GM23338 (cell line): ENCODE measurements at regions not wholly inside any gene's neighbourhood (a gene's known extent, or its start where the extent isn't known, plus 50 kb on each side); places are given as distances from the start of the nearest gene placed in this dataset.

ENCODE experiments used
- ATAC-seq: fragments of 200-7000 bp; cut with Tn5 transposase; 3 replicates; pipeline ENCODE4 v1.9.1; 2020
- DNase-seq: peaks from one replicate; pipeline ENCODE4 v3.0.0-alpha.2; 2015; ENCODE audit warnings: low spot score
- H2AFZ ChIP-seq: fragments of 200-600 bp; sonication (generic); 2 replicates; pipeline ENCODE4 v1.8.0; 2016; ENCODE audit warnings: antibody characterized with exemption, mild to moderate bottlenecking, moderate library complexity
- H3F3A ChIP-seq: fragments of 200-600 bp; sonication (generic); replicated peaks from 2 replicates; pipeline ENCODE4 v1.8.0; 2017; ENCODE audit warnings: antibody characterized with exemption, mixed run types, low read depth
- H3K27ac ChIP-seq: fragments of 200-600 bp; sonication (generic); 2 replicates; pipeline ENCODE4 v1.6.1; 2016; ENCODE audit warnings: low read depth
- H3K27me3 ChIP-seq: fragments of 200-600 bp; sonication (generic); 2 replicates; pipeline ENCODE4 v1.8.0; 2016; ENCODE audit warnings: mild to moderate bottlenecking, mixed run types, moderate library complexity; ENCODE audit not compliant: insufficient read depth
- H3K36me3 ChIP-seq: fragments of 200-600 bp; sonication (generic); 2 replicates; pipeline ENCODE4 v1.8.0; 2016; ENCODE audit warnings: mild to moderate bottlenecking; ENCODE audit not compliant: insufficient read depth
- H3K4me1 ChIP-seq: fragments of 200-600 bp; sonication (generic); 2 replicates; pipeline ENCODE4 v1.8.0; 2016; ENCODE audit warnings: mild to moderate bottlenecking, moderate library complexity; ENCODE audit not compliant: insufficient read depth
- H3K4me2 ChIP-seq: fragments of 200-600 bp; sonication (generic); 2 replicates; pipeline ENCODE4 v1.7.1; 2017; ENCODE audit warnings: mixed run types
- H3K4me3 ChIP-seq: fragments of 200-600 bp; sonication (generic); 2 replicates; pipeline ENCODE4 v1.6.1; 2016; ENCODE audit warnings: mixed run types
- H3K79me2 ChIP-seq: fragments of 200-600 bp; sonication (generic); replicated peaks from 2 replicates; pipeline ENCODE4 v1.8.0; 2017; ENCODE audit warnings: mild to moderate bottlenecking; ENCODE audit not compliant: insufficient read depth
- H3K9me2 ChIP-seq: fragments of 200-600 bp; sonication (generic); 2 replicates; pipeline ENCODE4 v1.8.0; 2017; ENCODE audit not compliant: insufficient read depth
- H4K20me1 ChIP-seq: fragments of 200-600 bp; sonication (generic); replicated peaks from 2 replicates; pipeline ENCODE4 v1.8.0; 2017; ENCODE audit warnings: mild to moderate bottlenecking; ENCODE audit not compliant: insufficient read depth
- H3K27ac Mint-ChIP-seq: 2 replicates; pipeline ENCODE4 v1.8.0; 2020; ENCODE audit warnings: inconsistent platforms, mild to moderate bottlenecking, moderate library complexity, mixed read lengths
- H3K27me3 Mint-ChIP-seq: 3 replicates; pipeline ENCODE4 v1.8.0; 2022; ENCODE audit warnings: low read depth, mild to moderate bottlenecking, moderate library complexity, mixed read lengths, inconsistent platforms; ENCODE audit not compliant: insufficient read depth, poor library complexity
- H3K36me3 Mint-ChIP-seq: 3 replicates; pipeline ENCODE4 v1.8.0; 2021; ENCODE audit warnings: low read depth, mild to moderate bottlenecking, inconsistent platforms, moderate library complexity, mixed read lengths
- H3K4me1 Mint-ChIP-seq: 3 replicates; pipeline ENCODE4 v1.8.0; 2020; ENCODE audit warnings: mild to moderate bottlenecking, inconsistent platforms, mixed read lengths
- H3K4me3 Mint-ChIP-seq: 3 replicates; pipeline ENCODE4 v1.8.0; 2021; ENCODE audit warnings: moderate library complexity, mild to moderate bottlenecking, inconsistent platforms, mixed read lengths
- H3K9me3 Mint-ChIP-seq: 3 replicates; pipeline ENCODE4 v1.8.0; 2020; ENCODE audit warnings: moderate library complexity, mild to moderate bottlenecking, inconsistent platforms, mixed read lengths
- CREB1 ChIP-seq: fragments of 250-450 bp; sonication (Bioruptor Pico); IDR thresholded peaks from 2 replicates; pipeline ENCODE4 v1.5.0; 2020; ENCODE audit warnings: low read depth, mild to moderate bottlenecking, moderate library complexity
- EZH2phosphoT487 ChIP-seq: fragments of 200-600 bp; sonication (generic); IDR thresholded peaks from one replicate; pipeline ENCODE4 v1.8.1; 2018; ENCODE audit warnings: antibody characterized with exemption; ENCODE audit not compliant: unreplicated experiment
- JUNB ChIP-seq: IDR thresholded peaks from one replicate; pipeline ENCODE4 v1.6.1; 2016; ENCODE audit warnings: antibody characterized with exemption; ENCODE audit not compliant: unreplicated experiment
- NANOG ChIP-seq: IDR thresholded peaks from 2 replicates; pipeline ENCODE4 v1.6.1; 2016; ENCODE audit warnings: antibody characterized with exemption, borderline replicate concordance
- POLR2AphosphoS5 ChIP-seq: IDR thresholded peaks from 2 replicates; pipeline ENCODE4 v1.6.1; 2016; ENCODE audit warnings: antibody characterized with exemption, low read depth
- STAT1 ChIP-seq: IDR thresholded peaks from one replicate; pipeline ENCODE4 v1.6.1; 2016; ENCODE audit warnings: antibody characterized with exemption; ENCODE audit not compliant: unreplicated experiment
- ZNF114 ChIP-seq: fragments of 250-450 bp; sonication (Bioruptor Pico); IDR thresholded peaks from 2 replicates; pipeline ENCODE4 v1.5.0; 2020; ENCODE audit warnings: mild to moderate bottlenecking, moderate library complexity
- ZNF331 ChIP-seq: fragments of 250-450 bp; sonication (Bioruptor Pico); IDR thresholded peaks from 2 replicates; pipeline ENCODE4 v1.5.0; 2020; ENCODE audit warnings: low read depth, mild to moderate bottlenecking, moderate library complexity
- TF ChIP-seq, protein P1 (sequence below): fragments of 250-450 bp; sonication (Bioruptor Pico); IDR thresholded peaks from 2 replicates; pipeline ENCODE4 v1.5.0; 2020; ENCODE audit warnings: mild to moderate bottlenecking, moderate library complexity
- TF ChIP-seq, protein P2 (sequence below): IDR thresholded peaks from one replicate; pipeline ENCODE4 v1.6.1; 2018; ENCODE audit warnings: antibody characterized with exemption; ENCODE audit not compliant: unreplicated experiment

DNA sequence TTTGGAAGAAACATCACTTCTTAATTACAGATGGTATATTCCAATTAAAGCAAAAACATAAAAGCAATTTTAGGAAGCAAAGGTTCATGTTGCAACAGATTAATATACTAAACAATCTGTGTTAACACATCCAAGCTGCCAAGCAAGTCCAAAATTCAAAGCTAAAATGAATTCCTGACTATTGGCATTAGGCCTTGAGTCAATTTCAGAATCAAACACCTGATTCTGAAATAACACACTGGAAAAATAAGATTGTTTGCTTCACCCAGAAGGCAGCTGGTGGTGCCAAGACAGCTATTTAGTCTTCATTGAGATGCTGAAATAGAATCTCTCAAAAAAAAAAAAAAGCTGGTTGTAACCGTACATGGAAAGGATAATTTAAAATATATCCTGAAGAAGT lies 465.6 kb downstream of the SOCS6 start (continued):
- TF ChIP-seq, protein P1, sequence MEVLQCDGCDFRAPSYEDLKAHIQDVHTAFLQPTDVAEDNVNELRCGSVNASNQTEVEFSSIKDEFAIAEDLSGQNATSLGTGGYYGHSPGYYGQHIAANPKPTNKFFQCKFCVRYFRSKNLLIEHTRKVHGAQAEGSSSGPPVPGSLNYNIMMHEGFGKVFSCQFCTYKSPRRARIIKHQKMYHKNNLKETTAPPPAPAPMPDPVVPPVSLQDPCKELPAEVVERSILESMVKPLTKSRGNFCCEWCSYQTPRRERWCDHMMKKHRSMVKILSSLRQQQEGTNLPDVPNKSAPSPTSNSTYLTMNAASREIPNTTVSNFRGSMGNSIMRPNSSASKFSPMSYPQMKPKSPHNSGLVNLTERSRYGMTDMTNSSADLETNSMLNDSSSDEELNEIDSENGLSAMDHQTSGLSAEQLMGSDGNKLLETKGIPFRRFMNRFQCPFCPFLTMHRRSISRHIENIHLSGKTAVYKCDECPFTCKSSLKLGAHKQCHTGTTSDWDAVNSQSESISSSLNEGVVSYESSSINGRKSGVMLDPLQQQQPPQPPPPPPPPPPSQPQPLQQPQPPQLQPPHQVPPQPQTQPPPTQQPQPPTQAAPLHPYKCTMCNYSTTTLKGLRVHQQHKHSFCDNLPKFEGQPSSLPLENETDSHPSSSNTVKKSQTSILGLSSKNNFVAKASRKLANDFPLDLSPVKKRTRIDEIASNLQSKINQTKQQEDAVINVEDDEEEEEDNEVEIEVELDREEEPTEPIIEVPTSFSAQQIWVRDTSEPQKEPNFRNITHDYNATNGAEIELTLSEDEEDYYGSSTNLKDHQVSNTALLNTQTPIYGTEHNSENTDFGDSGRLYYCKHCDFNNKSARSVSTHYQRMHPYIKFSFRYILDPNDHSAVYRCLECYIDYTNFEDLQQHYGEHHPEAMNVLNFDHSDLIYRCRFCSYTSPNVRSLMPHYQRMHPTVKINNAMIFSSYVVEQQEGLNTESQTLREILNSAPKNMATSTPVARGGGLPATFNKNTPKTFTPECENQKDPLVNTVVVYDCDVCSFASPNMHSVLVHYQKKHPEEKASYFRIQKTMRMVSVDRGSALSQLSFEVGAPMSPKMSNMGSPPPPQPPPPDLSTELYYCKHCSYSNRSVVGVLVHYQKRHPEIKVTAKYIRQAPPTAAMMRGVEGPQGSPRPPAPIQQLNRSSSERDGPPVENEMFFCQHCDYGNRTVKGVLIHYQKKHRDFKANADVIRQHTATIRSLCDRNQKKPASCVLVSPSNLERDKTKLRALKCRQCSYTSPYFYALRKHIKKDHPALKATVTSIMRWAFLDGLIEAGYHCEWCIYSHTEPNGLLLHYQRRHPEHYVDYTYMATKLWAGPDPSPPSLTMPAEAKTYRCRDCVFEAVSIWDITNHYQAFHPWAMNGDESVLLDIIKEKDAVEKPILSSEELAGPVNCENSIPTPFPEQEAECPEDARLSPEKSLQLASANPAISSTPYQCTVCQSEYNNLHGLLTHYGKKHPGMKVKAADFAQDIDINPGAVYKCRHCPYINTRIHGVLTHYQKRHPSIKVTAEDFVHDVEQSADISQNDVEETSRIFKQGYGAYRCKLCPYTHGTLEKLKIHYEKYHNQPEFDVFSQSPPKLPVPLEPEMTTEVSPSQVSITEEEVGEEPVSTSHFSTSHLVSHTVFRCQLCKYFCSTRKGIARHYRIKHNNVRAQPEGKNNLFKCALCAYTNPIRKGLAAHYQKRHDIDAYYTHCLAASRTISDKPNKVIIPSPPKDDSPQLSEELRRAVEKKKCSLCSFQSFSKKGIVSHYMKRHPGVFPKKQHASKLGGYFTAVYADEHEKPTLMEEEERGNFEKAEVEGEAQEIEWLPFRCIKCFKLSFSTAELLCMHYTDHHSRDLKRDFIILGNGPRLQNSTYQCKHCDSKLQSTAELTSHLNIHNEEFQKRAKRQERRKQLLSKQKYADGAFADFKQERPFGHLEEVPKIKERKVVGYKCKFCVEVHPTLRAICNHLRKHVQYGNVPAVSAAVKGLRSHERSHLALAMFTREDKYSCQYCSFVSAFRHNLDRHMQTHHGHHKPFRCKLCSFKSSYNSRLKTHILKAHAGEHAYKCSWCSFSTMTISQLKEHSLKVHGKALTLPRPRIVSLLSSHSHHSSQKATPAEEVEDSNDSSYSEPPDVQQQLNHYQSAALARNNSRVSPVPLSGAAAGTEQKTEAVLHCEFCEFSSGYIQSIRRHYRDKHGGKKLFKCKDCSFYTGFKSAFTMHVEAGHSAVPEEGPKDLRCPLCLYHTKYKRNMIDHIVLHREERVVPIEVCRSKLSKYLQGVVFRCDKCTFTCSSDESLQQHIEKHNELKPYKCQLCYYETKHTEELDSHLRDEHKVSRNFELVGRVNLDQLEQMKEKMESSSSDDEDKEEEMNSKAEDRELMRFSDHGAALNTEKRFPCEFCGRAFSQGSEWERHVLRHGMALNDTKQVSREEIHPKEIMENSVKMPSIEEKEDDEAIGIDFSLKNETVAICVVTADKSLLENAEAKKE (CRISPR knock-in tag): no peak
- TF ChIP-seq NANOG (no peak), JUNB (no peak), ZNF114 (no peak)

DNA sequence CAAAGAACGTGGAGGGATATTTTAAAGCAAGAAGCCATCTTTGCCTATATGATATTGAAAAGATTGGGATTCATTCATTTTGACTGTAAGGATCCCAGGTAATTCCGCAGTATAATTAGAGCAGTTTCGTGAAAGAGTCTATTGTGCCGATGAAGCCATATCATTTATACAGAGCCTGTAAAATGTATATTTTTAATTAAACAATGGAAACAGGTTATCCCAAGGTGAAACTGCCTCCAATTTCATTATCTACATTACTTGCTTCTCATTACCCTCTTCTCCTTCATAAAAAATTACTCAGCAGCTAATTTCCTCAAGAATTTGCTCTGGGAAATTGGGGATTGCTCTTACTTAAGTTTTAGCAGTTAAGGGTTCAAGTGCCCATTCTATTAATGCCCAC lies 444.1 kb downstream of the SOCS6 start:
- H3K36me3 ChIP-seq: peaks cover 6% of the 10 kb centered on the region; the same call in 1 of the 2 replicates
- no peaks in the 10 kb centered on the region for H3K79me2 ChIP-seq
- DNase-seq: no peak
- H2AFZ ChIP-seq: no peak overlapping the region
- no peaks in the 10 kb centered on the region for H3K27me3 ChIP-seq
- Mint-ChIP-seq H3K36me3 (peaks cover 22% of the 10 kb centered on the region), H3K27me3 (no peaks in the 10 kb centered on the region), H3K4me1 (no peaks in the 10 kb centered on the region), H3K9me3 (peaks cover 90% of the 10 kb centered on the region), H3K4me3 (no peak overlapping the region), H3K27ac (no peak overlapping the region)
- no peak for ATAC-seq
- no peaks in the 10 kb centered on the region for H3K9me2 ChIP-seq
- no peaks in the 10 kb centered on the region for H4K20me1 ChIP-seq
- H3K4me1 ChIP-seq: no peaks in the 10 kb centered on the region
- no peak overlapping the region for H3K4me3 ChIP-seq
- no peaks in the 10 kb centered on the region for H3F3A ChIP-seq
- no peak overlapping the region for H3K4me2 ChIP-seq
- no peak overlapping the region for H3K27ac ChIP-seq
- TF ChIP-seq ZNF331 (CRISPR knock-in tag) (no peak), EZH2phosphoT487 (no peak), ZNF114 (no peak), JUNB (no peak), STAT1 (no peak), POLR2AphosphoS5 (no peak), CREB1 (CRISPR knock-in tag) (no peak)
- TF ChIP-seq, protein P2, sequence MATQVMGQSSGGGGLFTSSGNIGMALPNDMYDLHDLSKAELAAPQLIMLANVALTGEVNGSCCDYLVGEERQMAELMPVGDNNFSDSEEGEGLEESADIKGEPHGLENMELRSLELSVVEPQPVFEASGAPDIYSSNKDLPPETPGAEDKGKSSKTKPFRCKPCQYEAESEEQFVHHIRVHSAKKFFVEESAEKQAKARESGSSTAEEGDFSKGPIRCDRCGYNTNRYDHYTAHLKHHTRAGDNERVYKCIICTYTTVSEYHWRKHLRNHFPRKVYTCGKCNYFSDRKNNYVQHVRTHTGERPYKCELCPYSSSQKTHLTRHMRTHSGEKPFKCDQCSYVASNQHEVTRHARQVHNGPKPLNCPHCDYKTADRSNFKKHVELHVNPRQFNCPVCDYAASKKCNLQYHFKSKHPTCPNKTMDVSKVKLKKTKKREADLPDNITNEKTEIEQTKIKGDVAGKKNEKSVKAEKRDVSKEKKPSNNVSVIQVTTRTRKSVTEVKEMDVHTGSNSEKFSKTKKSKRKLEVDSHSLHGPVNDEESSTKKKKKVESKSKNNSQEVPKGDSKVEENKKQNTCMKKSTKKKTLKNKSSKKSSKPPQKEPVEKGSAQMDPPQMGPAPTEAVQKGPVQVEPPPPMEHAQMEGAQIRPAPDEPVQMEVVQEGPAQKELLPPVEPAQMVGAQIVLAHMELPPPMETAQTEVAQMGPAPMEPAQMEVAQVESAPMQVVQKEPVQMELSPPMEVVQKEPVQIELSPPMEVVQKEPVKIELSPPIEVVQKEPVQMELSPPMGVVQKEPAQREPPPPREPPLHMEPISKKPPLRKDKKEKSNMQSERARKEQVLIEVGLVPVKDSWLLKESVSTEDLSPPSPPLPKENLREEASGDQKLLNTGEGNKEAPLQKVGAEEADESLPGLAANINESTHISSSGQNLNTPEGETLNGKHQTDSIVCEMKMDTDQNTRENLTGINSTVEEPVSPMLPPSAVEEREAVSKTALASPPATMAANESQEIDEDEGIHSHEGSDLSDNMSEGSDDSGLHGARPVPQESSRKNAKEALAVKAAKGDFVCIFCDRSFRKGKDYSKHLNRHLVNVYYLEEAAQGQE: no peak
